NCI-H446 treated with DMSO at 0.1 percent for 48 hours (cell line): ENCODE measurements at regions not wholly inside any gene's neighbourhood (a gene's known extent, or its start where the extent isn't known, plus 50 kb on each side); places are given as distances from the start of the nearest gene placed in this dataset.
"Not testable (repeated sequence)": the region's sequence is repeated elsewhere in the genome, so short reads cannot be mapped to it uniquely, and the experiment has no call there.

ENCODE experiments used
- DNase-seq: peaks from one replicate; lab custom pipeline; 2025; lab: John Stamatoyannopoulos, UW

DNA sequence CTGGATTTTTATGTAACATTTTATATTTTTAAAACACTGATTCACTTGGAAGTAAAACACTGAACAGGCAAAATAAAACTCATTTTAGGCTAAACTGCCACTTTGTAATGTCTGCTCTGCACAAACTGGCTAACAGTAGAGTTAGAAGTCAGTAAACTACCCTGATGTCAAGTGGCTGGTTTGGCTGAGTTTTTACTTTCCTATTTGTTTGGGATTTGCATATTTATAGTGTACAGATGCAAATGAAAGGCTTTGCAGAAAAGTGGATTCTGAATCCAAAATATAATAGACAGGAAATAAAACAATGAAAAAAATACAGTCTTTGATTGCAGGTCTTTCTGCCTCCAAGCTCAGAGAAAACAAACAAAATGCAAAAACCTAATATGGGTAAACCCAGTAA is 213.1 kb downstream of the CDH26 start:
- no peak for DNase-seq

DNA sequence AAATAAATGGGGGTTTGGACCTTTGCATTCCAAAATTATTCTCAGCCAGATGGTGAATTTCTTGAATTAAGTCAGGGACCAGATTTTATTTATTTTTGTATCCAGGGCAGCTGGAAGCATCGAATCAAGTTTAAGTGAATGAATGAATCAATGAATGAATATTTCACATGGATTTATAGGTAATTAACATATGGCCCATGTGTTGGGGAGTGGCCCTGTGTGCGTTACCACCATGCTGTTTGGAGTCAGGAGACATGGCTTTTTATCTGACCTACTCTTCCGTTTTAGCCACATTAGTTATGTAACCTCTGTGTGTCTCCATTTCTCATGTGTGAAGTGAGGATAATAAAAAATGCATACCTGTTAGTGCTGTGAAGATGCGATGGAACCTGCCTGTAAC is 213.5 kb downstream of the CDH26 start:
- DNase-seq, result no peak

DNA sequence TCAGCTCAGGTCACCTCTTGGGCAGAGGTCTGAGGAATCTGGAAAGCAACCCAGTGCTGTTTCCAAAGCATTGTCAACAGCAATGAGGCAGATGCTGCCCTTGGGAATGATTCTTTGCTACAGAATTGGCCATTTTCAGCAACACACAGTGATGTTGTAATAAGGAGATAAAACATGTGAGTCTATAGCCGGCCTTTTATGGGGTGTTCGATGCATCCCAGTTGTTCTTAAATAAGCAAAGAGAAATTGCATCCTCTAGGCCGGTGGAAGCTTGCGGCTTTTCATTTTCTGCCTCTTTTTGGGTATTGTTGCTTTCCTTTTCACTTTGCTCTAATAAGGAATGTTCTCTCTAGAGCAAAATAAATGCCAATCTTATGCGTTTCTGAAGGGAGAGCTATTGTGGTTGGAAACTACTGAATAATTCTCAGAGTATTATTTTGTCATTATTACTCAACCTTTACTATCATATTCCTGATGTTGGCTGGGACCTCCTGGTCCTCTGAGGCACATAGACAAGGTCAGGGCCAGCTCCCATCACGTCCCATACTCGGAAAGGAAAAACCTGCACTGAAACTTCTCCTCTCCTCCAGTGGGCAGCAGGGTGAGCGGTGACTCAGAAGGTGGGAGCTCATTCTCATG is 214.2 kb downstream of the CDH26 start:
- DNase-seq, result no peak

DNA sequence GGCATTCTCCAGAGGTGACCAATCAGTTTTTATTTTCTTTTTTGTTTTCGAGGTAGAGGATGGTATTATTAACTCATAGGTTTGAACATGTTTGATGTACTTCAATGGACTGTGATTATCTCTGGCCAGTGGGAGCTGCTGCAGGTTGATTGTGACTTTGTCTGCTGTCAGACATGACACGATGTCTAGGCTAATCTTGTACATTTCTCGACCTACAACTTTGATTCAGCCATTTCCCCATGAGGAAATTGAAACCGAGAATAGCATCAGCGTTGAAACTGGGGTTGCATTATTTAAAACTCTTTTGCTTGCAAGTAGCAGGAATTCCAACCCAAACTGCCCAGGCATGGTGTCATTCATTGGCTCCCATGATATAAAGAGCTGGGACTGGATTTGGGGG is 218.9 kb downstream of the CDH26 start:
- no peak for DNase-seq

DNA sequence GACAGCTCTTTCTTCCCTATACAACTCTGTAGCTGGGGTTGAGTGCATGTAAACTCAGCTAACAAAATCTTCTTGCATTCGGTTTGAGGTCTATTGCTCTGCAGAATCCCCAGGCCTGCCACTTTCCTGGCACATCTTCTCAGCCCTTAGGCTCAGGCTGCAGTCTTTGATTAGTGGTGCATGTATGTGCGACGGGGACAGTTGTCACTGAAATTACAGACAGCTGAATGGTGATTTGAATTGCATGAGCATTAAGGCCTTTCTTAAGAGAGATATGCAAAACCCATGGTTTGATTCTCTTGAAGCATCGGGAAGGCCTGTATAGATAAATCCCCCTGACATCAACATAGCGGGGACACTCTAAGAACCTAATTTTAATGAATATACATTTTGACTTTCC is 222.8 kb downstream of the CDH26 start:
- no peak for DNase-seq

DNA sequence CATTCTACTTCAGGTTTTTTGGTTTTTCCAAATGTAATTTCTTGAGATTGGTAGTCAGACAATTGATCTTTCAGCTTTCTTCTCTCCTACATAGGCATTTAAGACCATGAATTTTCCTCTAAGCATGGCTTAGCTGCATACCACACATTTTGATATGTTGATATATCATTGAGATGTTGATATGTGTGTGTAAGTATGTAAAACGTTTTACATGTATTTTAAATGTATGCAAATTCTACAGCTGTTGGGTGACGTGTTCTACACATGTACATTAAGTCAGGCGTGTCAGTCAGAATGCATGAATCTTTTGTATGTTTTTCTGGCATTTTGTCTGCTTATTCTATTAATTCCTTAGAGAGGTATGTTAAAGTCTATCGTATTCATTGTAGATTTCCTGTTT is 228.2 kb downstream of the CDH26 start:
- no peak for DNase-seq

DNA sequence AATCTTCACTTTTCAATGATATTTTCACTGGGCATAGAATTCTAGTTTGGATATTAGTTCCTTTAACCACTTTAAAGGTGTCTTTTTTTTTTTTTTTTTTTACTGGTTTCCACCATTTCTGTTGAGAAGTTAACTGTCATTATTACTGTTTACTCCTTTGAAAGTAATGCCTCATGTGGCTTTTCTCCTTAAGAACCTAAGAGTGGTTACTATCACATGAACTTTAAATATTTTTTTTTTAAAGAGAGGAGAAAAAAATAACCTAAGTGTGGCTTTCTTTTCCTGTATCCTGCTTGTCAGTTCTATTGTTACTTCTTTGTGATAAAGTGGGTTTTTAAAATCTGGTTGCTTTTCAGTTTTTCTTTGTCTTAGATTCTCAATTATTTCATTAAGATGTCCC is 229.5 kb downstream of the CDH26 start:
- no peak for DNase-seq

DNA sequence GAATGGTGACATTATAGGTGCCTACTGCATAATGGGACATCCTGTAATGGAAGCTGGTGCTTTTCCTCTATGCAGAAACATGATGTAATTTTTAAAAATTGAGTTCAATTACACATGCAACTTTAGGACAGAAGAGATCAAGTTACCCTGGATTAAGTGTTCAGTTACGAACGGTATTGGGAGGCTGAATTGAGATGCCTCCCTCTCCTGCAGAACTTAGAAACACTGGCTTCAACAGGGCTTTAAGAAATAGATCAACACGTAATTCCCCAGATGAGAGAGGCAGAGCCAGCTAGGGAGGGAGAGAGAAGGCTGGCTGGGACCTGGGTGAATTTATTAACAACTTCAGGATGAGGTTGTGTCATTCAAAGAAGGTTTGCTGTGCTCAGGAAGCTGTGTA is 232.8 kb downstream of the CDH26 start:
- DNase-seq, result no peak

DNA sequence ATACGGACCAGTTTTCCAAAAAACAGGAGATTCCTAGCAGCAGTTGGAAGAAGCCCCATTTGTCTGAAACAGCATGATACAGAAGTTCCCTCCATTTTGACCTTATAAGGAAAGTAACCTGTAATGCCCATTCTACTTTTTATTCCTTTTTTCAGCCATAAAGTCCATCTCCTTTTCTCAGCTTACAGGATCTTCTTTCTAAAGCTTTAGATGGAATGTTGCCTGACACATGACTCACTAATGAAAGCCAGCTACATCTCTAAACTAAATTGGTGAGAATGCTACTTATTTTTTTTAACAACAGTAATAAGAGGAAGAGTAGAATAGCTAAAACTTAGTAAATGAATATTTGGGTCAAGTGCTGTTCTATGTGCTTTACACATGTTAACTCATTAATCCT is 234.1 kb downstream of the CDH26 start:
- DNase-seq, result no peak

DNA sequence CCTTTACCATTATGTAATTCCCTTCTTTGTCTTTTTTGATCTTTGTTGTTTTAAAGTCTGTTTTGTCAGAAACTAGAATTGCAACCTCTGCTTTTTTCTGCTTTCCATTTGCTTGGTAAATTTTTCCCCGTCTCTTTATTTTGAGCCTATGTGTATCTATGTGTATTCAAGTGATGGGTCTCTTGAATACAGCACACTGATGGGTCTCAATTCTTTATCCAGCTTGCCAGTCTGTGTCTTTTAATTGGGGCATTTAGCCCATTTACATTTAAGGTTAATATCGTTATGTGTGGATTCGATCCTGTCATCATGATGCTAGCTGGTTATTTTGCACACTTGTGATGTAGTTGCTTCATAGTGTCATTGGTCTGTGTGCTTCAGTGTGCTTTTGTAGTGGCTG is 240.9 kb downstream of the CDH26 start:
- DNase-seq, result not testable (repeated sequence)

DNA sequence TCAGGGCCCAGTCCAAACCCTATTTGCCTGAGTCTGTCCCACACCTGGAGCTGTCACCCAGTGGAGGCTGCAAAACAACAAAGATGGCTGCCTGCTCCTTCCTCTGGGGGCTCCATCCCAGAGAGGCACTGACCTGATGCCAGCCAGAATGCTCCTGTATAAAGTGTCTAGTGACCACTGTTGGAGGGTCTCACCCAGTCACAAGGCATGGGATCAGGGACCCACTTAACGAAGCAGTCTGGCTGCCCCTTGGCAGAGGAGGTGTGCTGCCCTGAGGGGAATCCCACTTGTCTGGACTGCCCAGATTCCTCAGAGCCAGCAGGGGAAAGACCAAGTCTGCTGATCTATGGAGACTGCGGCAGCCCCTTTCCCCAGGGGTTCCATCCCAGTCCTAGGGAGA is 241.6 kb downstream of the CDH26 start:
- DNase-seq, result no peak

DNA sequence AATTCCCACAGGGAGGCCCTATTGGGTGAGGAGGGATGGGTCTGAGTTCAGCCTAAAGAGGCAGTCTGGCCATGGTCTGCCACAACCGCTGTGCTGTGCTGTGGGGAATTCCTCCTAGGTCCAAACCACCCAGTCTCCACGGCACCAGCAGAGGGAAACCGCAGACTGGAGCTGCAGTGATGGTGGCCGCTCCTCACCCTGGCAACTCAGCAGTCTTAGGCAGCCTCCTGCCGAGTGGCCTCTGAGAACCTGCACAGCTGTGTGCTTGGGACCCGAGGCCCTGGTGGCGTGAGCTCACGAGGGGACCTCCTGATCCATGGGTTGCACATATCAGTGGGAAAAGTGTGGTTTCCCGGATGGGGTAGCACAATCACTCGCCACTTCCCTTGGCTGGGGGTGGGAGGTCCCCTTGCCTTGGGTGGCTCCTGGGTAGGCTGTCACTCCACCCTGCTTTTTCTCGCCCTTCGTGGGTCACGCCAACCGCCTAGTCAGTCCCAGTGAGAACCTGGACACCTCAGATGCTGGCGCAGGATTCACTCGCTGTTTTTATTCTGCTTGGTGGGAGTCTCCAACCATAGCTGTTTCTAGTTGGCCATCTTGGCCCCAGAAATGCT is 242.2 kb downstream of the CDH26 start:
- no peak for DNase-seq

DNA sequence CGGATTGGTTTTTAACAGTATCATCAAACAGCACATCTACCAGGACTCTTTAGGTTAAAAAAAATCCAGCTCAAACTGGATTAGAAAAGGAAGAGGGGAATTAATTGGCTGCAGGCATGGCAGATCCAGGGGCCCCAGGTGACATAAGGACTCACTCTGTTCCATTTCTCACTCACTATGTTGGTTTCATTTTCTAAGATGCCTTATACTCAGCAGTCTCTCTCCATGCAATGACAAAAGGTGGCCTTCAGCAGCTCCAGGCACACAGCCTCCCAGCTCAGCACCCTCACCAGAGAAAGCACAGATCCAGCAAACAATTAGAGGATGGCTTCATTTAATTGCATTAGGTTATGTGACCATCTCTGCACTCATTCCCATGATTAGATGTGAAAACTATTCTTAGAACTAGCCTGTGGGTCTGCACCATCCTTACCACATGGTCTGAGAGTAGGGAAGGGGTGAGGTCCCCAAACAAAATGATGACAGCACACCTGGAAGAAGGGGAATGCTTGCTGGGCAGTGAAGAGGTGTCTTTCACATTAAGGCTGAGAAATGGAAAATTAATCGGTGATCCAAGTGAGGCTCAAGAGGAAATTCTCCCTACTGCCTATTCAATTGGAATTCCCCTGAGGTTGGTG is 243.1 kb downstream of the CDH26 start:
- no peak for DNase-seq

DNA sequence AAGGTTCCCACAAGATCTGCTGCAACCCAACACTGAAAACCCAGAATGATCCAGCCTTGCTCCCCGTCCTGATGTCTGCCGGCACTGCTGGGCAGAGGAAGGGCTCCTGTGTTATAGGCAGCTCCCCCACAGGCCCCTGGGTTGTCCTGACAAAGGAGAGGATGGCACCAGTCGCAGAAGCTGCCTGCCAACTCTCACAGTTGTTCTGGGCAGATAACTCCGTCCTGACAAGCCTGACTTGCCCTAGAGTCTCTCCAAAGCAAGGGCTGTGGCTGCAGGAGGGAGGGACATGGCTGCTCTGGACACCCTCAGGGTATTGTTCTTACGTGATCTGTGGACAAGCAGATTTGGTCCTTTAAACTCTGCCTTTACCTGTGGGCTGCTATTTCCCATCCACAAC is 243.8 kb downstream of the CDH26 start:
- DNase-seq, result no peak

DNA sequence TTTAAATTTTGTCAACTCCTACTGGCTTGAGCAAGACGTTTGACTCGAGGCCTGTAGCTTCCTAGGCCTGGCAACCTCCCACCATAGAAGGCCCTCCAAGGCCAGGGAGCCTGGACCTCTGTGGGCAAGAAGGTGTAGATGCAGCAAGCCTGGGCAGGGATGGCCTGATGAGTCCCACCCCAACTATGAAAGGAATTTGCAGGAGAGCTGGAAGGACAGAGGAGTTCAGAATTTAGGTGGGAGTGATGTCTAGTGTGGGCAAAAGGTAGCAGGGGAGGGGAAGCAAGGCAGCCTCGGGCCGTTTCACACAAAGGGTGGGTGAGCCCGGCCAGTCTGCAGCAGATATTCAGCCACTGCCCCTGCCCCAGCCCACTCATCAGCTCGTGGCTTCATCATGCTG is 245.2 kb downstream of the CDH26 start:
- no peak for DNase-seq

DNA sequence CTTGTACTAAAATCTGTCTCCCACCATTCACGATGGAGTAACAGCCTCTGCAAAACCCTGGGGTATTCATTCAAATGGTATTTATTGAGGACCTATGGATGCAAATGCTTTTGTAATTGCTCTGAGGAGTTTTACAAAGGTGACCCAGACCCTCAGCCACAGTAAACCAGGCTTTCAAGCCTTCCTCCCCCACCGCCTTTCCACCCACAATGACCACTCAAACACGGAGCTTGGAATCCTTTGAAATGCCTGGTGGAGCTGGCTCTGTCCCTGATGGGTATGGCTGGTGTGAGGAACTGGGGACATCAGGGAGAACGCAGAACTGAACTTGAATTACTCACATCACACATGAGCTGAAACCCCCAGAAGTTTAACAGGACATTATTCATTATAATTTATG is 246.4 kb downstream of the CDH26 start:
- DNase-seq, result no peak

DNA sequence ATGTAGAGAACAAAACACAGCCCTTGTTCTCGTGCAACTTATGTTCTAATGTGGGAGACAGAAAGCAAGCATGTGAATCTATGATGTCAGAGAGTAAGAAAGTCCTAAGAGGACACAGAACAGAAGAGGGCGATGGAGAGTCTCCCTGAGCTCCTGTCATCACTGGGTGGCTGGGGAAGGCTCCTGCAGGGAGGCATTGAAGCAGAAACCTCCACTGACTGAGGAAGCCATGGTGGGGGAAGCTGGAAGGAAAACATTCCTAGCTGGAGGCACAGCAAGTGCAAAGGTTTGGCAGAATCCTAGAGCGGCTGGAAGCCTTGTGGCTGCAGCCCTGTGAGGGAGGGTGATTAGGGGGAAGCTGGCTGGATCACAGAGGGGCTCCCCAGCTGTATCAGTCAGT is 248.0 kb downstream of the CDH26 start:
- peak; percentile 35 for DNase-seq

DNA sequence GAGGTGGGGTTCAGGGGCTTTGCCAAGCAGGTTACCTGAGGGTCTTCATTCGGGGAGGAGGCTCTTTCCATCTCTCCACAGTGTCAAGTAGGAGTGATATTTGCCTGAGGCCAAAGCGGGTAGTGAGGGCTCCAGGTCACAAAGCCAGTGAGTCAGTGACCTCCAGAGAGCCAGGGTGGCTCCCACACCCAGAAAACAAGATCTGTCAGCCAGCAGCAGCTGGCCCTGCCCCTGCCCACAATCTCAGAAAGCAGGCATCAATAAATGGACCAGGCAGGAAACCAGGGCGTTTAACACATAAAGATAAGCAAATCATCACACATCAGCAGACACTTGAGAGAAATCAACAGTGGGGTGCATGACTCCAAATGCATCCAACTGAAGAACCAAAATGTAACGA is 250.8 kb downstream of the CDH26 start:
- no peak for DNase-seq

DNA sequence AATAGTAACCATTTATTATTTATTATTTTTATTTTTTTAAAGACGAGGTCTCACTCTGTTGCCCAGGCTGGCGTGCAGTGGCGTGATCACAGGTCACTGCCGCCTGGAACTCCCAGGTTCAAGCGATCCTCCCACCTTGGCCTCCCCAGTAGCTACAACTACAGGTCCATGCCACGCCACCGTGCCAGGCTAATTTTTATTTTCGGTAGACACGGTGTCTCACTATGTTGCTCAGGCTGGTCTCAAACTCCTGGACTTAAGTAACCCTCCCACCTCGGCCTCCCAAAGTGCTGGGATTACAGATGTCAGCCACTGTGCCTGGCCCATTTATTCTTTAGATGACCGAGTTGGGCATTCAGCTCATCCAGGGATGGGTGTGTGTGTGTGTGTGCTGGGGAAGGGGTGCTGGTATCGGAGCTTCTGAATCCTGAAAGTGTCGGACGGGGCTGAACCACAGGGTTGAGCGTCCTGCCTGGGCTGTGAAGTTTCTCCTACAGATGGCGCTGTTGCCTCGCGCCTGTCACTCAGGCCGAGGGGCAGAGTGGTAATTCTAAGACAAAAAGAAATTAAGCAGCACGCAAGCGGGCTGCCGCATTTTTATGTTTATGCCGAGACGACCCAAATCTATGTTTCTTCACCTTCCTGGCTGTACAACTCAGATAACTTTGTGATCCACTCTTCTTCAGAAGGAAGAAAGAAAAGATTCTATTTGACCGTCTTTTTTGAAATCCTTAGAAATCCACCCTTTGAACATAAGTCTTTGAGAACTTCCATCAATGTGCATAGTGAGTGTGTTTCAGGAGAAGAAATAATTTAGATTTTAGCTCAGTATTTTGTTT is 252.8 kb downstream of the CDH26 start:
- no peak for DNase-seq

DNA sequence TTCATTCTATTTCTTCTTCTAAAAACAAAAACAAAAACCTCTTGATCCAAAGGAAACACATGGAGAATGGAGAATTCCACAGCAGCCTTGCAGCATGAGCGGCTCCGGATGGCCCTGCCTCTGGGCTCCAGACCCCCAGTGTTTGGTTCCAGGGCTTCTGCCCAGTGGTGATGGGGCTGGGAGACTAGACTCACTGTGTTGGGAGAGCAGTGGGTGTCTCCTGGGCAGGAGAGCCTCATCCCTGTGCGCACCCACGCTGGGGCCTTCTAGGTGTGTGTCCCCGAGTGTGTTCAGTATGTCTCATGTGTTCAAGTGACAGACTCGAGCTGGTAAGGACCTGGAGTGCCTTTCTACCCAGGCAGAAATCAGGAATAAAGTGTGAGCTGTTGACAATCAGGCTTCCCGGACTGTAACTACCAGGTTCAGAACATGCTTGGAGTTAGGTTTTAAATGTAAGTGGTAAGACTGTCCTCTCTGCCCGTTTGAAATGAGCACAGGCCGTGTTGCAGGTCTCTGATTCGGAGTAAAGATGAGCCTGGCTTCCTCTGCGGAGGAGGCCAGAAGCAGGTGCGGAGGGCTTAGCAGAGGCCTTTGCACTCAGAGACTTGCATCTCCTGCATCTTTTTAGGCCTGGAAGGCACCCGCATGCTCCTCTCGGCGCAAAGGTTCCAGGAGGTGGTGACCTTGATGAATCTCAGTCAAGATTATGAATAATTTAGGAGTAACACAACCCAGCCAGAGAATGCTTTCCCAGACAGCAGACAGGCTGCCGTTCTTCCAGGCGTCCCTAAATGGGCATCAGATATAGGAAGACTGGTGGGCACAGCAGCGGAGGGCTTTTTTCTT is 253.6 kb downstream of the CDH26 start:
- no peak for DNase-seq

DNA sequence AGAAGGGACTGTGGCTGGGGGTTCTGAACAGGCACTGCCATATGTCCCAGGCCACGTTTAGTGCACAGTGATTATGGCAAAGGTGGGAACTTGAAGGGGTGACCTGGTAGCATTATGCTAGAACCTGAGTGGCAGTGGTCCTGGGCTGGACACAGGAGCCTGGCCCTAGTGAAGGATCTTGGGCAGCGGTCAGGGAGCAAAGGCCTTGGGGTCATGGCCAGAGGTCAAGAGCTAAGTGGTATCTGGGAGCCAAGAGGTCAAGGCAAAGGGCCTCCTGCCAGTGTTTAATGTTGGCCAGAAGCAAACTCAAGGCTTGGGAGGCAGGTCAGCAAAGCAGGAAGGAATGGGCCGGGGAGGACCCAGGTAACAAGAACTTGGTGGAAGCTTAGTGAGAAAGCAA is 254.5 kb downstream of the CDH26 start:
- no peak for DNase-seq
